ENCODE measurements at regions not wholly inside any gene's neighbourhood (a gene's known extent, or its start where the extent isn't known, plus 50 kb on each side); places are given as distances from the start of the nearest gene placed in this dataset.

- no peak for TF ChIP-seq CTCF (IDR thresholded peaks at IDR 0.05; ENCODE audit: low read depth, low read length, missing input control)
- TF ChIP-seq SP1 (IDR thresholded peaks at IDR 0.05) = no peak
- TF ChIP-seq TAF1 (conservative IDR thresholded peaks at IDR 0.05) = no peak
- TF ChIP-seq YY1 (IDR thresholded peaks at IDR 0.05) = no peak
- TF ChIP-seq MAX (IDR thresholded peaks at IDR 0.05) = no peak
- no peak for TF ChIP-seq RAD21 (IDR thresholded peaks at IDR 0.05)
- no peak for TF ChIP-seq EGR1 (IDR thresholded peaks at IDR 0.05; ENCODE audit: low read depth in 2 of 2)
- no peak for TF ChIP-seq GABPA (IDR thresholded peaks at IDR 0.05 in 1 of 2, conservative IDR thresholded peaks at IDR 0.05 in 1 of 2)
These were observed 103.3 kb upstream of the ZNF507 start for GRCh38 chr19:32241932-32242710.
